GM23338 (cell line): ENCODE measurements at regions not wholly inside any gene's neighbourhood (a gene's known extent, or its start where the extent isn't known, plus 50 kb on each side); places are given as distances from the start of the nearest gene placed in this dataset.

Experiments used
- ATAC-seq: fragments of 200-7000 bp; cut with Tn5 transposase; 3 replicates; pipeline ENCODE4 v1.9.1; 2020
- DNase-seq: peaks from one replicate; pipeline ENCODE4 v3.0.0-alpha.2; 2015; ENCODE audit warnings: low spot score
- H2AFZ ChIP-seq: fragments of 200-600 bp; sonication (generic); 2 replicates; pipeline ENCODE4 v1.8.0; 2016; ENCODE audit warnings: antibody characterized with exemption, mild to moderate bottlenecking, moderate library complexity
- H3F3A ChIP-seq: fragments of 200-600 bp; sonication (generic); replicated peaks from 2 replicates; pipeline ENCODE4 v1.8.0; 2017; ENCODE audit warnings: antibody characterized with exemption, mixed run types, low read depth
- H3K27ac ChIP-seq: fragments of 200-600 bp; sonication (generic); 2 replicates; pipeline ENCODE4 v1.6.1; 2016; ENCODE audit warnings: low read depth
- H3K27me3 ChIP-seq: fragments of 200-600 bp; sonication (generic); 2 replicates; pipeline ENCODE4 v1.8.0; 2016; ENCODE audit warnings: mild to moderate bottlenecking, mixed run types, moderate library complexity; ENCODE audit not compliant: insufficient read depth
- H3K36me3 ChIP-seq: fragments of 200-600 bp; sonication (generic); 2 replicates; pipeline ENCODE4 v1.8.0; 2016; ENCODE audit warnings: mild to moderate bottlenecking; ENCODE audit not compliant: insufficient read depth
- H3K4me1 ChIP-seq: fragments of 200-600 bp; sonication (generic); 2 replicates; pipeline ENCODE4 v1.8.0; 2016; ENCODE audit warnings: mild to moderate bottlenecking, moderate library complexity; ENCODE audit not compliant: insufficient read depth
- H3K4me2 ChIP-seq: fragments of 200-600 bp; sonication (generic); 2 replicates; pipeline ENCODE4 v1.7.1; 2017; ENCODE audit warnings: mixed run types
- H3K4me3 ChIP-seq: fragments of 200-600 bp; sonication (generic); 2 replicates; pipeline ENCODE4 v1.6.1; 2016; ENCODE audit warnings: mixed run types
- H3K79me2 ChIP-seq: fragments of 200-600 bp; sonication (generic); replicated peaks from 2 replicates; pipeline ENCODE4 v1.8.0; 2017; ENCODE audit warnings: mild to moderate bottlenecking; ENCODE audit not compliant: insufficient read depth
- H3K9me2 ChIP-seq: fragments of 200-600 bp; sonication (generic); 2 replicates; pipeline ENCODE4 v1.8.0; 2017; ENCODE audit not compliant: insufficient read depth
- H4K20me1 ChIP-seq: fragments of 200-600 bp; sonication (generic); replicated peaks from 2 replicates; pipeline ENCODE4 v1.8.0; 2017; ENCODE audit warnings: mild to moderate bottlenecking; ENCODE audit not compliant: insufficient read depth
- H3K27ac Mint-ChIP-seq: 2 replicates; pipeline ENCODE4 v1.8.0; 2020; ENCODE audit warnings: inconsistent platforms, mild to moderate bottlenecking, moderate library complexity, mixed read lengths
- H3K27me3 Mint-ChIP-seq: 3 replicates; pipeline ENCODE4 v1.8.0; 2022; ENCODE audit warnings: low read depth, mild to moderate bottlenecking, moderate library complexity, mixed read lengths, inconsistent platforms; ENCODE audit not compliant: insufficient read depth, poor library complexity
- H3K36me3 Mint-ChIP-seq: 3 replicates; pipeline ENCODE4 v1.8.0; 2021; ENCODE audit warnings: low read depth, mild to moderate bottlenecking, inconsistent platforms, moderate library complexity, mixed read lengths
- H3K4me1 Mint-ChIP-seq: 3 replicates; pipeline ENCODE4 v1.8.0; 2020; ENCODE audit warnings: mild to moderate bottlenecking, inconsistent platforms, mixed read lengths
- H3K4me3 Mint-ChIP-seq: 3 replicates; pipeline ENCODE4 v1.8.0; 2021; ENCODE audit warnings: moderate library complexity, mild to moderate bottlenecking, inconsistent platforms, mixed read lengths
- H3K9me3 Mint-ChIP-seq: 3 replicates; pipeline ENCODE4 v1.8.0; 2020; ENCODE audit warnings: moderate library complexity, mild to moderate bottlenecking, inconsistent platforms, mixed read lengths
- CREB1 ChIP-seq: fragments of 250-450 bp; sonication (Bioruptor Pico); IDR thresholded peaks from 2 replicates; pipeline ENCODE4 v1.5.0; 2020; ENCODE audit warnings: low read depth, mild to moderate bottlenecking, moderate library complexity
- CTCF ChIP-seq, 2 experiments: fragments of 200-600 bp in 1 of 2; sonication (generic) in 1 of 2; conservative IDR thresholded peaks; 2 replicates each; pipeline versions ENCODE4 v1.5.1 to v1.6.1; 2016 to 2017; ENCODE audit warnings: antibody characterized with exemption in 2 of 2, low read depth in 2 of 2, mild to moderate bottlenecking in 2 of 2, moderate library complexity in 1 of 2
- ETS1 ChIP-seq: IDR thresholded peaks from 2 replicates; pipeline ENCODE4 v1.6.1; 2016; ENCODE audit warnings: antibody characterized with exemption
- EZH2 ChIP-seq: fragments of 200-600 bp; sonication (generic); IDR thresholded peaks from one replicate; pipeline ENCODE4 v1.8.0; 2017; ENCODE audit warnings: antibody characterized with exemption, mild to moderate bottlenecking, low read depth; ENCODE audit not compliant: unreplicated experiment
- EZH2phosphoT487 ChIP-seq: fragments of 200-600 bp; sonication (generic); IDR thresholded peaks from one replicate; pipeline ENCODE4 v1.8.1; 2018; ENCODE audit warnings: antibody characterized with exemption; ENCODE audit not compliant: unreplicated experiment
- NANOG ChIP-seq: IDR thresholded peaks from 2 replicates; pipeline ENCODE4 v1.6.1; 2016; ENCODE audit warnings: antibody characterized with exemption, borderline replicate concordance
- POLR2AphosphoS5 ChIP-seq: IDR thresholded peaks from 2 replicates; pipeline ENCODE4 v1.6.1; 2016; ENCODE audit warnings: antibody characterized with exemption, low read depth
- REST ChIP-seq: IDR thresholded peaks from one replicate; pipeline ENCODE4 v1.6.1; 2018; ENCODE audit warnings: antibody characterized with exemption; ENCODE audit not compliant: unreplicated experiment
- STAT1 ChIP-seq: IDR thresholded peaks from one replicate; pipeline ENCODE4 v1.6.1; 2016; ENCODE audit warnings: antibody characterized with exemption; ENCODE audit not compliant: unreplicated experiment

GRCh38 chr11:33533386-33534052, 167.1 kb downstream of the C11orf91 start:
- Mint-ChIP-seq H3K4me3 (no peak overlapping the region), H3K9me3 (no peaks in the 10 kb centered on the region), H3K27me3 (no peaks in the 10 kb centered on the region), H3K27ac (no peak overlapping the region), H3K36me3 (no peaks in the 10 kb centered on the region), H3K4me1 (no peaks in the 10 kb centered on the region; the same call in 2 of the 3 replicates)
- Histone ChIP-seq H3K27me3 (no peaks in the 10 kb centered on the region), H3K36me3 (no peaks in the 10 kb centered on the region; the same call in 1 of the 2 replicates), H3K4me3 (no peak overlapping the region), H3K4me1 (no peaks in the 10 kb centered on the region; the same call in 1 of the 2 replicates), H3K9me2 (no peaks in the 10 kb centered on the region), H3K79me2 (no peaks in the 10 kb centered on the region), H3K4me2 (no peak overlapping the region), H3K27ac (no peak overlapping the region), H2AFZ (no peak overlapping the region), H4K20me1 (no peaks in the 10 kb centered on the region), H3F3A (no peaks in the 10 kb centered on the region)
- DNase-seq = no peak
- no peak for TF ChIP-seq CTCF (conservative IDR thresholded peaks at IDR 0.05; ENCODE audit: low read depth in 2 of 2)
- no peak for TF ChIP-seq REST
- TF ChIP-seq CREB1 (CRISPR knock-in tag) = no peak
- TF ChIP-seq ETS1 = no peak
- TF ChIP-seq EZH2 = no peak
- no peak for TF ChIP-seq EZH2phosphoT487
- TF ChIP-seq POLR2AphosphoS5 = no peak
- no peak for TF ChIP-seq STAT1
- TF ChIP-seq NANOG = no peak
- no peak for ATAC-seq
